Pancreas (tissue), 10 donors: ENCODE measurements at regions not wholly inside any gene's neighbourhood (a gene's known extent, or its start where the extent isn't known, plus 50 kb on each side); places are given as distances from the start of the nearest gene placed in this dataset.

Source experiments
- ATAC-seq, 4 donors: fragments of 200-7000 bp; cut with Tn5 transposase; one replicate each; pipeline versions ENCODE4 v1.8.0 to v1.9.1; 2020; ENCODE audit warnings: mild to moderate bottlenecking in 4 of 4, moderate library complexity in 4 of 4
- DNase-seq, 6 donors: peaks; one replicate each; pipeline ENCODE4 v3.0.0-alpha.2; 2020
- FAIRE-seq: peaks from 2 replicates; lab custom pipeline; 2012; peaks lifted over from hg19 to GRCh38; lab: Jason Lieb, UNC
- H3K27ac ChIP-seq, 4 donors: fragments of 200-600 bp; sonication (generic); 1 replicate in 3 of 4; 2 replicates in 1 of 4; pipeline versions ENCODE4 v1.5.0 to v1.8.0; 2020
- H3K27me3 ChIP-seq, 4 donors: fragments of 200-600 bp; one replicate each; pipeline ENCODE4 v1.8.0; 2021
- H3K36me3 ChIP-seq, 3 donors: fragments of 200-600 bp; sonication (generic) in 1 of 3; one replicate each; pipeline versions ENCODE4 v1.5.0 to v1.8.0; 2020 to 2021
- H3K4me1 ChIP-seq, 3 donors: fragments of 200-600 bp; one replicate each; pipeline ENCODE4 v1.8.0; 2021
- H3K4me3 ChIP-seq, 4 donors: fragments of 200-600 bp; sonication (generic) in 2 of 4; one replicate each; pipeline versions ENCODE4 v1.5.0 to v1.8.0; 2020 to 2021
- H3K9me3 ChIP-seq, 4 donors: fragments of 200-600 bp; one replicate each; pipeline ENCODE4 v1.8.0; 2021
- CTCF ChIP-seq, 4 donors: fragments of 200-600 bp; sonication (generic) in 3 of 4; IDR thresholded peaks; one replicate each; pipeline versions ENCODE4 v1.5.0 to v1.8.0; 2021; ENCODE audit warnings: antibody characterized with exemption in 4 of 4
- WGBS, 2 donors: extraction: QIAGEN DNeasy Blood & Tissue Kit; methylation state at CpG; one replicate each; pipeline ENCODE4 v1.1.7; 2013; 5-methylcytosine and 5-hydroxymethylcytosine counted together
- intact Hi-C, 3 donors: fragments of 100-400 bp; cut with DNase I; formaldehyde crosslinking; loops; one replicate each; pipeline versions ENCODE4 v1.11.1 to v1.14.2; 2022
- donor health status: healthy with polysubstance abuse.
- donor health status: DM: no; HTN: no; CAD: no; lungs with moderate emphysema.
- donor health status: DM: no; HTN: no; CAD: no.
- donor health status: control.
- donor health status: control.
- donor health status: Bipolar disorder and iron deficiency.
- donor health status: DM: yes; HTN: yes; CAD: no.
- donor health status: DM: no; HTN: no; CAD: no.
- donor health status: DM: no; HTN: no; CAD: no.
- donor health status: DM: yes; HTN: yes; CAD: no.

GRCh38 chr13:74372511-74372910 is 238.3 kb upstream of the KLF12 start:
- Histone ChIP-seq H3K4me1 (no peaks in the 10 kb centered on the region), H3K4me3 (no peak overlapping the region), H3K27me3 (no peaks in the 10 kb centered on the region), H3K9me3 (no peaks in the 10 kb centered on the region), H3K27ac (no peak overlapping the region), H3K36me3 (no peaks in the 10 kb centered on the region)
- FAIRE-seq: no peak
- no peak for DNase-seq
- no peak for TF ChIP-seq CTCF (IDR thresholded peaks at IDR 0.05)
- ATAC-seq: no peak
- intact Hi-C loops: no loop called here

GRCh38 chr13:74367193-74367592 is 233.0 kb upstream of the KLF12 start:
- ATAC-seq (no peak), FAIRE-seq (no peak), DNase-seq (no peak)
- H3K27me3 ChIP-seq: no peaks in the 10 kb centered on the region
- no peak overlapping the region for H3K4me3 ChIP-seq
- no peak for TF ChIP-seq CTCF (IDR thresholded peaks at IDR 0.05)
- 85 to 94% methylated on average over 8 of the region's 8 CpGs for WGBS, 2 donors
- no peaks in the 10 kb centered on the region for H3K36me3 ChIP-seq
- H3K9me3 ChIP-seq: no peaks in the 10 kb centered on the region
- H3K27ac ChIP-seq: no peak overlapping the region
- no peaks in the 10 kb centered on the region for H3K4me1 ChIP-seq
- intact Hi-C loops: no loop called here

GRCh38 chr13:74361274-74361673 is 227.1 kb upstream of the KLF12 start:
- ATAC-seq (no peak), DNase-seq (no peak), FAIRE-seq (no peak)
- intact Hi-C loops: no loop called here
- Histone ChIP-seq H3K4me3 (no peak overlapping the region), H3K27me3 (no peaks in the 10 kb centered on the region), H3K36me3 (no peaks in the 10 kb centered on the region), H3K4me1 (no peaks in the 10 kb centered on the region), H3K27ac (no peak overlapping the region), H3K9me3 (no peaks in the 10 kb centered on the region)
- 83 to 92% methylated on average over 3 of the region's 3 CpGs for WGBS, 2 donors
- no peak for TF ChIP-seq CTCF (IDR thresholded peaks at IDR 0.05)

GRCh38 chr13:74346960-74347359 is 212.8 kb upstream of the KLF12 start:
- no peaks in the 10 kb centered on the region for H3K27me3 ChIP-seq
- H3K27ac ChIP-seq: no peak overlapping the region
- 43 to 45% methylated on average over 5 of the region's 5 CpGs for WGBS, 2 donors
- no peak for DNase-seq
- no peaks in the 10 kb centered on the region for H3K9me3 ChIP-seq
- no peak for FAIRE-seq
- no peaks in the 10 kb centered on the region for H3K4me1 ChIP-seq
- H3K36me3 ChIP-seq: no peaks in the 10 kb centered on the region
- intact Hi-C loops: no loop called here
- H3K4me3 ChIP-seq: no peak overlapping the region
- no peak for ATAC-seq
- TF ChIP-seq CTCF (IDR thresholded peaks at IDR 0.05): no peak

GRCh38 chr13:74338341-74338740 is 204.1 kb upstream of the KLF12 start:
- no peaks in the 10 kb centered on the region for H3K4me1 ChIP-seq
- DNase-seq (no peak), ATAC-seq (no peak), FAIRE-seq (no peak)
- H3K9me3 ChIP-seq: no peaks in the 10 kb centered on the region
- intact Hi-C loops: no loop called here
- H3K27me3 ChIP-seq: no peaks in the 10 kb centered on the region
- no peak overlapping the region for H3K4me3 ChIP-seq
- no peak overlapping the region for H3K27ac ChIP-seq
- TF ChIP-seq CTCF (IDR thresholded peaks at IDR 0.05): no peak
- 42 to 62% methylated on average over 1 of the region's 1 CpG for WGBS, 2 donors
- no peaks in the 10 kb centered on the region for H3K36me3 ChIP-seq
